ENCODE measurements at regions not wholly inside any gene's neighbourhood (a gene's known extent, or its start where the extent isn't known, plus 50 kb on each side); places are given as distances from the start of the nearest gene placed in this dataset.

DNA sequence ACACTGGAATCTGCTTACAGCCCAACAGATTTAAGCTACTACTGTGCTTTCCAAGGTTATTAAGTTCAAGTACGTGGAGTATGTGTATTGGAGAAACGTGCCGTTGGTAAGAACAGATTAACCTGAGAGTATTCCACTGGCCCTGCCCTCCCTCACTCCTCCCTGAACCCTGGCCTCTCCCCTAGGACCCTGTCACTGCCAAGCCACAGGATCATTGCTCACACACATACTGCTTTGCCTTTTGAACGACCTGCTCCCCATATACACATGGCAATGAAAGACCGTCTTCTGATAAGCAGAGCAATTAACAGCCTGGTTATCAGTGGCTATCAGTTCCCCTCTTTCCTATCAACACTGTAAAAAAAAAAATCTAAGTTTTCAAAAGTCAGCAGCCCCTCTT is 458.9 kb upstream of the DYNLRB2 start:
- Mint-ChIP-seq H3K36me3 (no peaks in the 10 kb centered on the region), H3K4me3 (no peak overlapping the region), H3K9me3 (no peaks in the 10 kb centered on the region), H3K4me1 (peaks cover 11% of the 10 kb centered on the region), H3K27me3 (ENCODE audit: low read depth) (no peaks in the 10 kb centered on the region), H3K27ac (no peak overlapping the region)
- POLR2A ChIA-PET, result no interaction called here
- no peak for ATAC-seq
- CTCF ChIA-PET, result no interaction called here
- no peak for DNase-seq (ENCODE audit: low spot score)
- TF ChIP-seq ZNF416 (CRISPR knock-in tag; IDR thresholded peaks at IDR 0.05) (no peak), TEAD1 (CRISPR knock-in tag; IDR thresholded peaks at IDR 0.05) (no peak)
- TF ChIP-seq, protein P1, sequence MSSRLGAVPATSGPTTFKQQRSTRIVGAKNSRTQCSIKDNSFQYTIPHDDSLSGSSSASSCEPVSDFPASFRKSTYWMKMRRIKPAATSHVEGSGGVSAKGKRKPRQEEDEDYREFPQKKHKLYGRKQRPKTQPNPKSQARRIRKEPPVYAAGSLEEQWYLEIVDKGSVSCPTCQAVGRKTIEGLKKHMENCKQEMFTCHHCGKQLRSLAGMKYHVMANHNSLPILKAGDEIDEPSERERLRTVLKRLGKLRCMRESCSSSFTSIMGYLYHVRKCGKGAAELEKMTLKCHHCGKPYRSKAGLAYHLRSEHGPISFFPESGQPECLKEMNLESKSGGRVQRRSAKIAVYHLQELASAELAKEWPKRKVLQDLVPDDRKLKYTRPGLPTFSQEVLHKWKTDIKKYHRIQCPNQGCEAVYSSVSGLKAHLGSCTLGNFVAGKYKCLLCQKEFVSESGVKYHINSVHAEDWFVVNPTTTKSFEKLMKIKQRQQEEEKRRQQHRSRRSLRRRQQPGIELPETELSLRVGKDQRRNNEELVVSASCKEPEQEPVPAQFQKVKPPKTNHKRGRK (CRISPR knock-in tag; IDR thresholded peaks at IDR 0.05; ENCODE audit: borderline replicate concordance), result no peak
- TF ChIP-seq, protein P2, sequence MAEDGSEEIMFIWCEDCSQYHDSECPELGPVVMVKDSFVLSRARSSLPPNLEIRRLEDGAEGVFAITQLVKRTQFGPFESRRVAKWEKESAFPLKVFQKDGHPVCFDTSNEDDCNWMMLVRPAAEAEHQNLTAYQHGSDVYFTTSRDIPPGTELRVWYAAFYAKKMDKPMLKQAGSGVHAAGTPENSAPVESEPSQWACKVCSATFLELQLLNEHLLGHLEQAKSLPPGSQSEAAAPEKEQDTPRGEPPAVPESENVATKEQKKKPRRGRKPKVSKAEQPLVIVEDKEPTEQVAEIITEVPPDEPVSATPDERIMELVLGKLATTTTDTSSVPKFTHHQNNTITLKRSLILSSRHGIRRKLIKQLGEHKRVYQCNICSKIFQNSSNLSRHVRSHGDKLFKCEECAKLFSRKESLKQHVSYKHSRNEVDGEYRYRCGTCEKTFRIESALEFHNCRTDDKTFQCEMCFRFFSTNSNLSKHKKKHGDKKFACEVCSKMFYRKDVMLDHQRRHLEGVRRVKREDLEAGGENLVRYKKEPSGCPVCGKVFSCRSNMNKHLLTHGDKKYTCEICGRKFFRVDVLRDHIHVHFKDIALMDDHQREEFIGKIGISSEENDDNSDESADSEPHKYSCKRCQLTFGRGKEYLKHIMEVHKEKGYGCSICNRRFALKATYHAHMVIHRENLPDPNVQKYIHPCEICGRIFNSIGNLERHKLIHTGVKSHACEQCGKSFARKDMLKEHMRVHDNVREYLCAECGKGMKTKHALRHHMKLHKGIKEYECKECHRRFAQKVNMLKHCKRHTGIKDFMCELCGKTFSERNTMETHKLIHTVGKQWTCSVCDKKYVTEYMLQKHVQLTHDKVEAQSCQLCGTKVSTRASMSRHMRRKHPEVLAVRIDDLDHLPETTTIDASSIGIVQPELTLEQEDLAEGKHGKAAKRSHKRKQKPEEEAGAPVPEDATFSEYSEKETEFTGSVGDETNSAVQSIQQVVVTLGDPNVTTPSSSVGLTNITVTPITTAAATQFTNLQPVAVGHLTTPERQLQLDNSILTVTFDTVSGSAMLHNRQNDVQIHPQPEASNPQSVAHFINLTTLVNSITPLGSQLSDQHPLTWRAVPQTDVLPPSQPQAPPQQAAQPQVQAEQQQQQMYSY (CRISPR knock-in tag; IDR thresholded peaks at IDR 0.05), result no peak
- TF ChIP-seq, protein P3, sequence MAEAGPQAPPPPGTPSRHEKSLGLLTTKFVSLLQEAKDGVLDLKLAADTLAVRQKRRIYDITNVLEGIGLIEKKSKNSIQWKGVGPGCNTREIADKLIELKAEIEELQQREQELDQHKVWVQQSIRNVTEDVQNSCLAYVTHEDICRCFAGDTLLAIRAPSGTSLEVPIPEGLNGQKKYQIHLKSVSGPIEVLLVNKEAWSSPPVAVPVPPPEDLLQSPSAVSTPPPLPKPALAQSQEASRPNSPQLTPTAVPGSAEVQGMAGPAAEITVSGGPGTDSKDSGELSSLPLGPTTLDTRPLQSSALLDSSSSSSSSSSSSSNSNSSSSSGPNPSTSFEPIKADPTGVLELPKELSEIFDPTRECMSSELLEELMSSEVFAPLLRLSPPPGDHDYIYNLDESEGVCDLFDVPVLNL (CRISPR knock-in tag; IDR thresholded peaks at IDR 0.05; ENCODE audit: borderline replicate concordance, low read depth), result no peak

DNA sequence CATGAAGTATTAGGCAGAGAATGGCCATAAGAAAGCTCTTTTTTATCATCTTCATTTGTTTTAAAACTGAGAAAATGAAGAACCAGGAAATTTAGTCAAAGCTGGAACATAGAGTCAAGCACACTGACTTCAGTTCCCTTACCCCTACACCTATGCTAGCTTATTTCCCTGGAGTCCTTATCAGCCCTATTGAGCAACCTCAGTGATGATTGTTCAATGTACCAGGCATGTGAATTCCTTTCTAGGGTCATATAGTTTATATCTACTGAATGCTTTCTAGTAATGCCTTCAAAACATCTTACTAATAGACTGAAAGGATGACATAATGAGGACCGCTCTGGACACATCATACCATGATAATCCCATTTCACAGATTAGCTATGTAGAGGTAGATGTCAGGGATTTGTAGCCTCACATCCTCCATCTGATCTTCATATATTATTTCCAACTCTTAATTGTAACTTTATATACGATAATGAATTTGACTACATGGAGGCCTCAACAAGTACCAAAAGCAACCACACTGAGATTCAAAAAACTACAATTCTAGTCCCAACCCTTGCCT is 460.4 kb upstream of the DYNLRB2 start:
- H3K27me3 Mint-ChIP-seq (ENCODE audit: low read depth), result no peaks in the 10 kb centered on the region
- H3K36me3 Mint-ChIP-seq, result no peaks in the 10 kb centered on the region
- no peak overlapping the region for H3K27ac Mint-ChIP-seq
- no peak for ATAC-seq
- peaks cover 12% of the 10 kb centered on the region for H3K4me1 Mint-ChIP-seq
- ChIA-PET POLR2A (no interaction called here), CTCF (no interaction called here)
- H3K9me3 Mint-ChIP-seq, result no peaks in the 10 kb centered on the region
- H3K4me3 Mint-ChIP-seq, result no peak overlapping the region
- DNase-seq (ENCODE audit: low spot score), result no peak
- TF ChIP-seq NR2C2 (CRISPR knock-in tag; IDR thresholded peaks at IDR 0.05) (no peak), JAZF1 (CRISPR knock-in tag; IDR thresholded peaks at IDR 0.05) (no peak), NR1H2 (CRISPR knock-in tag; IDR thresholded peaks at IDR 0.05) (no peak), GABPB1 (CRISPR knock-in tag; IDR thresholded peaks at IDR 0.05) (no peak)
- TF ChIP-seq, protein P4, sequence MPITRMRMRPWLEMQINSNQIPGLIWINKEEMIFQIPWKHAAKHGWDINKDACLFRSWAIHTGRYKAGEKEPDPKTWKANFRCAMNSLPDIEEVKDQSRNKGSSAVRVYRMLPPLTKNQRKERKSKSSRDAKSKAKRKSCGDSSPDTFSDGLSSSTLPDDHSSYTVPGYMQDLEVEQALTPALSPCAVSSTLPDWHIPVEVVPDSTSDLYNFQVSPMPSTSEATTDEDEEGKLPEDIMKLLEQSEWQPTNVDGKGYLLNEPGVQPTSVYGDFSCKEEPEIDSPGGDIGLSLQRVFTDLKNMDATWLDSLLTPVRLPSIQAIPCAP (CRISPR knock-in tag; IDR thresholded peaks at IDR 0.05), result no peak
- TF ChIP-seq, protein P5, sequence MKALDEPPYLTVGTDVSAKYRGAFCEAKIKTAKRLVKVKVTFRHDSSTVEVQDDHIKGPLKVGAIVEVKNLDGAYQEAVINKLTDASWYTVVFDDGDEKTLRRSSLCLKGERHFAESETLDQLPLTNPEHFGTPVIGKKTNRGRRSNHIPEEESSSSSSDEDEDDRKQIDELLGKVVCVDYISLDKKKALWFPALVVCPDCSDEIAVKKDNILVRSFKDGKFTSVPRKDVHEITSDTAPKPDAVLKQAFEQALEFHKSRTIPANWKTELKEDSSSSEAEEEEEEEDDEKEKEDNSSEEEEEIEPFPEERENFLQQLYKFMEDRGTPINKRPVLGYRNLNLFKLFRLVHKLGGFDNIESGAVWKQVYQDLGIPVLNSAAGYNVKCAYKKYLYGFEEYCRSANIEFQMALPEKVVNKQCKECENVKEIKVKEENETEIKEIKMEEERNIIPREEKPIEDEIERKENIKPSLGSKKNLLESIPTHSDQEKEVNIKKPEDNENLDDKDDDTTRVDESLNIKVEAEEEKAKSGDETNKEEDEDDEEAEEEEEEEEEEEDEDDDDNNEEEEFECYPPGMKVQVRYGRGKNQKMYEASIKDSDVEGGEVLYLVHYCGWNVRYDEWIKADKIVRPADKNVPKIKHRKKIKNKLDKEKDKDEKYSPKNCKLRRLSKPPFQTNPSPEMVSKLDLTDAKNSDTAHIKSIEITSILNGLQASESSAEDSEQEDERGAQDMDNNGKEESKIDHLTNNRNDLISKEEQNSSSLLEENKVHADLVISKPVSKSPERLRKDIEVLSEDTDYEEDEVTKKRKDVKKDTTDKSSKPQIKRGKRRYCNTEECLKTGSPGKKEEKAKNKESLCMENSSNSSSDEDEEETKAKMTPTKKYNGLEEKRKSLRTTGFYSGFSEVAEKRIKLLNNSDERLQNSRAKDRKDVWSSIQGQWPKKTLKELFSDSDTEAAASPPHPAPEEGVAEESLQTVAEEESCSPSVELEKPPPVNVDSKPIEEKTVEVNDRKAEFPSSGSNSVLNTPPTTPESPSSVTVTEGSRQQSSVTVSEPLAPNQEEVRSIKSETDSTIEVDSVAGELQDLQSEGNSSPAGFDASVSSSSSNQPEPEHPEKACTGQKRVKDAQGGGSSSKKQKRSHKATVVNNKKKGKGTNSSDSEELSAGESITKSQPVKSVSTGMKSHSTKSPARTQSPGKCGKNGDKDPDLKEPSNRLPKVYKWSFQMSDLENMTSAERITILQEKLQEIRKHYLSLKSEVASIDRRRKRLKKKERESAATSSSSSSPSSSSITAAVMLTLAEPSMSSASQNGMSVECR (CRISPR knock-in tag; IDR thresholded peaks at IDR 0.05; ENCODE audit: borderline replicate concordance), result no peak
- TF ChIP-seq, protein P1 (CRISPR knock-in tag; IDR thresholded peaks at IDR 0.05; ENCODE audit: borderline replicate concordance), result no peak
- TF ChIP-seq, protein P6, sequence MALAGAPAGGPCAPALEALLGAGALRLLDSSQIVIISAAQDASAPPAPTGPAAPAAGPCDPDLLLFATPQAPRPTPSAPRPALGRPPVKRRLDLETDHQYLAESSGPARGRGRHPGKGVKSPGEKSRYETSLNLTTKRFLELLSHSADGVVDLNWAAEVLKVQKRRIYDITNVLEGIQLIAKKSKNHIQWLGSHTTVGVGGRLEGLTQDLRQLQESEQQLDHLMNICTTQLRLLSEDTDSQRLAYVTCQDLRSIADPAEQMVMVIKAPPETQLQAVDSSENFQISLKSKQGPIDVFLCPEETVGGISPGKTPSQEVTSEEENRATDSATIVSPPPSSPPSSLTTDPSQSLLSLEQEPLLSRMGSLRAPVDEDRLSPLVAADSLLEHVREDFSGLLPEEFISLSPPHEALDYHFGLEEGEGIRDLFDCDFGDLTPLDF (CRISPR knock-in tag; IDR thresholded peaks at IDR 0.05), result no peak
- TF ChIP-seq, protein P7, sequence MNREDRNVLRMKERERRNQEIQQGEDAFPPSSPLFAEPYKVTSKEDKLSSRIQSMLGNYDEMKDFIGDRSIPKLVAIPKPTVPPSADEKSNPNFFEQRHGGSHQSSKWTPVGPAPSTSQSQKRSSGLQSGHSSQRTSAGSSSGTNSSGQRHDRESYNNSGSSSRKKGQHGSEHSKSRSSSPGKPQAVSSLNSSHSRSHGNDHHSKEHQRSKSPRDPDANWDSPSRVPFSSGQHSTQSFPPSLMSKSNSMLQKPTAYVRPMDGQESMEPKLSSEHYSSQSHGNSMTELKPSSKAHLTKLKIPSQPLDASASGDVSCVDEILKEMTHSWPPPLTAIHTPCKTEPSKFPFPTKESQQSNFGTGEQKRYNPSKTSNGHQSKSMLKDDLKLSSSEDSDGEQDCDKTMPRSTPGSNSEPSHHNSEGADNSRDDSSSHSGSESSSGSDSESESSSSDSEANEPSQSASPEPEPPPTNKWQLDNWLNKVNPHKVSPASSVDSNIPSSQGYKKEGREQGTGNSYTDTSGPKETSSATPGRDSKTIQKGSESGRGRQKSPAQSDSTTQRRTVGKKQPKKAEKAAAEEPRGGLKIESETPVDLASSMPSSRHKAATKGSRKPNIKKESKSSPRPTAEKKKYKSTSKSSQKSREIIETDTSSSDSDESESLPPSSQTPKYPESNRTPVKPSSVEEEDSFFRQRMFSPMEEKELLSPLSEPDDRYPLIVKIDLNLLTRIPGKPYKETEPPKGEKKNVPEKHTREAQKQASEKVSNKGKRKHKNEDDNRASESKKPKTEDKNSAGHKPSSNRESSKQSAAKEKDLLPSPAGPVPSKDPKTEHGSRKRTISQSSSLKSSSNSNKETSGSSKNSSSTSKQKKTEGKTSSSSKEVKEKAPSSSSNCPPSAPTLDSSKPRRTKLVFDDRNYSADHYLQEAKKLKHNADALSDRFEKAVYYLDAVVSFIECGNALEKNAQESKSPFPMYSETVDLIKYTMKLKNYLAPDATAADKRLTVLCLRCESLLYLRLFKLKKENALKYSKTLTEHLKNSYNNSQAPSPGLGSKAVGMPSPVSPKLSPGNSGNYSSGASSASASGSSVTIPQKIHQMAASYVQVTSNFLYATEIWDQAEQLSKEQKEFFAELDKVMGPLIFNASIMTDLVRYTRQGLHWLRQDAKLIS (CRISPR knock-in tag; IDR thresholded peaks at IDR 0.05; ENCODE audit: borderline replicate concordance), result no peak
- TF ChIP-seq, protein P8, sequence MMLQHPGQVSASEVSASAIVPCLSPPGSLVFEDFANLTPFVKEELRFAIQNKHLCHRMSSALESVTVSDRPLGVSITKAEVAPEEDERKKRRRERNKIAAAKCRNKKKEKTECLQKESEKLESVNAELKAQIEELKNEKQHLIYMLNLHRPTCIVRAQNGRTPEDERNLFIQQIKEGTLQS (CRISPR knock-in tag; conservative IDR thresholded peaks at IDR 0.05), result no peak

All from WTC11 (cell line).